ENCODE measurements at regions not wholly inside any gene's neighbourhood (a gene's known extent, or its start where the extent isn't known, plus 50 kb on each side); places are given as distances from the start of the nearest gene placed in this dataset.

- no peak for DNase-seq
Observed at GRCh38 chr16:82404586-82405315, 222.0 kb upstream of the CDH13 start.

GRCh38 chr16:82402665-82403218, 224.0 kb upstream of the CDH13 start:
- DNase-seq: no peak

GRCh38 chr16:82400046-82400445, 226.7 kb upstream of the CDH13 start:
- DNase-seq: no peak

- no peak for DNase-seq
Observed at GRCh38 chr16:82396509-82396908, 226.5 kb upstream of the MPHOSPH6 start.

GRCh38 chr16:82395212-82395611, 225.2 kb upstream of the MPHOSPH6 start:
- no peak for DNase-seq

- no peak for DNase-seq
Observed at GRCh38 chr16:82391690-82392089, 221.7 kb upstream of the MPHOSPH6 start.

- DNase-seq: no peak
Observed at GRCh38 chr16:82389956-82390650, 220.1 kb upstream of the MPHOSPH6 start.

- no peak for DNase-seq
Observed at GRCh38 chr16:82386761-82387160, 216.7 kb upstream of the MPHOSPH6 start.

GRCh38 chr16:82384949-82385348, 214.9 kb upstream of the MPHOSPH6 start:
- DNase-seq: no peak

- DNase-seq: no peak
Observed at GRCh38 chr16:82384017-82384416, 214.0 kb upstream of the MPHOSPH6 start.

- DNase-seq: no peak
Observed at GRCh38 chr16:82382521-82382920, 212.5 kb upstream of the MPHOSPH6 start.

GRCh38 chr16:82379551-82379950, 209.5 kb upstream of the MPHOSPH6 start:
- no peak for DNase-seq

GRCh38 chr16:82373976-82374375, 204.0 kb upstream of the MPHOSPH6 start:
- DNase-seq: no peak

GRCh38 chr16:82370282-82370681, 200.3 kb upstream of the MPHOSPH6 start:
- no peak for DNase-seq

- no peak for DNase-seq
Observed at GRCh38 chr16:82368041-82368440, 198.0 kb upstream of the MPHOSPH6 start.

- no peak for DNase-seq
Observed at GRCh38 chr16:82366462-82366861, 196.4 kb upstream of the MPHOSPH6 start.

GRCh38 chr16:82364690-82365089, 194.7 kb upstream of the MPHOSPH6 start:
- no peak for DNase-seq

GRCh38 chr16:82363026-82363816, 193.2 kb upstream of the MPHOSPH6 start:
- DNase-seq: no peak

GRCh38 chr16:82361885-82362284, 191.9 kb upstream of the MPHOSPH6 start:
- no peak for DNase-seq

- DNase-seq: no peak
Observed at GRCh38 chr16:82360024-82360783, 190.2 kb upstream of the MPHOSPH6 start.

- no peak for DNase-seq
Observed at GRCh38 chr16:82358606-82359221, 188.7 kb upstream of the MPHOSPH6 start.

- no peak for DNase-seq
Observed at GRCh38 chr16:82358161-82358560, 188.1 kb upstream of the MPHOSPH6 start.
